C4-2B (cell line): ENCODE measurements at regions not wholly inside any gene's neighbourhood (a gene's known extent, or its start where the extent isn't known, plus 50 kb on each side); places are given as distances from the start of the nearest gene placed in this dataset.

Source experiments
- CTCF ChIP-seq: fragments of 450-650 bp; conservative IDR thresholded peaks from 2 replicates; pipeline ENCODE4 v1.5.1; 2017; ENCODE audit warnings: mild to moderate bottlenecking
- ZFX ChIP-seq: fragments of 450-650 bp; IDR thresholded peaks from 2 replicates; pipeline ENCODE4 v1.6.1; 2017

- TF ChIP-seq CTCF (no peak), ZFX (no peak)
These were observed 62.0 kb upstream of the LGALSL start for GRCh38 chr2:64391940-64392339.
